ENCODE measurements at regions not wholly inside any gene's neighbourhood (a gene's known extent, or its start where the extent isn't known, plus 50 kb on each side); places are given as distances from the start of the nearest gene placed in this dataset.

GRCh38 chr12:116346222-116346621 lies 68.7 kb upstream of the MED13L start:
- TF ChIP-seq CTCF (IDR thresholded peaks at IDR 0.05; ENCODE audit: insufficient read depth, low read depth, low read length) = no peak
- H3K36me3 ChIP-seq (ENCODE audit: control insufficient read depth, insufficient read depth, low read length) = no peaks in the 10 kb centered on the region
- CTCF ChIA-PET = interaction anchor here (0.9 kb wide), 1 partner anchor 8 kb away, joined by 3 read pairs; no protein-coding TSS in a partner anchor
- POLR2A ChIA-PET = interaction anchor here (0.6 to 0.7 kb wide), 3 partner anchors 13 to 379 kb away, joined by 3 to 6 read pairs (median 5); no protein-coding TSS in a partner anchor
- no peak for DNase-seq (ENCODE audit: low read depth)
- H3K4me3 ChIP-seq (ENCODE audit: low read depth, low read length) = no peak overlapping the region
- H3K27me3 ChIP-seq (ENCODE audit: control insufficient read depth, insufficient read depth, low read length) = no peaks in the 10 kb centered on the region

GRCh38 chr12:116346741-116347140 lies 69.2 kb upstream of the MED13L start:
- H3K36me3 ChIP-seq (ENCODE audit: control insufficient read depth, insufficient read depth, low read length) = no peaks in the 10 kb centered on the region
- H3K4me3 ChIP-seq (ENCODE audit: low read depth, low read length) = no peak overlapping the region
- TF ChIP-seq CTCF (IDR thresholded peaks at IDR 0.05; ENCODE audit: insufficient read depth, low read depth, low read length) = no peak
- DNase-seq (ENCODE audit: low read depth) = peak; percentile 58
- CTCF ChIA-PET = interaction anchor here (0.7 to 0.9 kb wide), 2 partner anchors 9 to 14 kb away, joined by 3 read pairs; no protein-coding TSS in a partner anchor
- no peaks in the 10 kb centered on the region for H3K27me3 ChIP-seq (ENCODE audit: control insufficient read depth, insufficient read depth, low read length)
- POLR2A ChIA-PET = interaction anchor here (0.6 to 0.7 kb wide), 3 partner anchors 14 to 380 kb away, joined by 3 to 6 read pairs (median 5); no protein-coding TSS in a partner anchor

- ChIA-PET POLR2A (no interaction called here), CTCF (interaction anchor here (0.7 to 0.9 kb wide), 2 partner anchors 9 to 14 kb away, joined by 3 read pairs; no protein-coding TSS in a partner anchor)
- no peak overlapping the region for H3K4me3 ChIP-seq (ENCODE audit: low read depth, low read length)
- TF ChIP-seq CTCF (IDR thresholded peaks at IDR 0.05; ENCODE audit: insufficient read depth, low read depth, low read length) = no peak
- no peaks in the 10 kb centered on the region for H3K27me3 ChIP-seq (ENCODE audit: control insufficient read depth, insufficient read depth, low read length)
- H3K36me3 ChIP-seq (ENCODE audit: control insufficient read depth, insufficient read depth, low read length) = no peaks in the 10 kb centered on the region
- DNase-seq (ENCODE audit: low read depth) = no peak
Observed at GRCh38 chr12:116347265-116347664, 69.8 kb upstream of the MED13L start.

- POLR2A ChIA-PET = no interaction called here
- Histone ChIP-seq H3K4me3 (ENCODE audit: low read depth, low read length) (no peak overlapping the region), H3K36me3 (ENCODE audit: control insufficient read depth, insufficient read depth, low read length) (no peaks in the 10 kb centered on the region), H3K27me3 (ENCODE audit: control insufficient read depth, insufficient read depth, low read length) (no peaks in the 10 kb centered on the region)
- CTCF ChIA-PET = interaction anchor here (1.5 kb wide), 1 partner anchor 9 kb away, joined by 5 read pairs; no protein-coding TSS in a partner anchor
- TF ChIP-seq CTCF (IDR thresholded peaks at IDR 0.05; ENCODE audit: insufficient read depth, low read depth, low read length) = no peak
- DNase-seq (ENCODE audit: low read depth) = no peak
Observed at GRCh38 chr12:116352315-116352835, 74.9 kb upstream of the MED13L start.

GRCh38 chr12:116353958-116354357 lies 76.5 kb upstream of the MED13L start:
- no peaks in the 10 kb centered on the region for H3K36me3 ChIP-seq (ENCODE audit: control insufficient read depth, insufficient read depth, low read length)
- ChIA-PET CTCF (no interaction called here), POLR2A (no interaction called here)
- no peak overlapping the region for H3K4me3 ChIP-seq (ENCODE audit: low read depth, low read length)
- TF ChIP-seq CTCF (IDR thresholded peaks at IDR 0.05; ENCODE audit: insufficient read depth, low read depth, low read length) = no peak
- H3K27me3 ChIP-seq (ENCODE audit: control insufficient read depth, insufficient read depth, low read length) = no peaks in the 10 kb centered on the region
- DNase-seq (ENCODE audit: low read depth) = no peak
